DND-41 (cell line): ENCODE measurements at regions not wholly inside any gene's neighbourhood (a gene's known extent, or its start where the extent isn't known, plus 50 kb on each side); places are given as distances from the start of the nearest gene placed in this dataset.

Experiments
- EZH2 ChIP-seq: IDR thresholded peaks from 3 replicates; pipeline ENCODE4 v1.6.1; 2012; ENCODE audit warnings: borderline replicate concordance, low read depth, mild to moderate bottlenecking, moderate library complexity, low read length, inconsistent platforms; ENCODE audit not compliant: severe bottlenecking
- TF ChIP-seq, protein P1 (sequence below): IDR thresholded peaks from 2 replicates; pipeline ENCODE4 v1.5.1; 2012; ENCODE audit warnings: borderline replicate concordance, low read length, moderate library complexity, mild to moderate bottlenecking; ENCODE audit not compliant: poor library complexity, severe bottlenecking; ENCODE audit errors: extremely low read depth

DNA sequence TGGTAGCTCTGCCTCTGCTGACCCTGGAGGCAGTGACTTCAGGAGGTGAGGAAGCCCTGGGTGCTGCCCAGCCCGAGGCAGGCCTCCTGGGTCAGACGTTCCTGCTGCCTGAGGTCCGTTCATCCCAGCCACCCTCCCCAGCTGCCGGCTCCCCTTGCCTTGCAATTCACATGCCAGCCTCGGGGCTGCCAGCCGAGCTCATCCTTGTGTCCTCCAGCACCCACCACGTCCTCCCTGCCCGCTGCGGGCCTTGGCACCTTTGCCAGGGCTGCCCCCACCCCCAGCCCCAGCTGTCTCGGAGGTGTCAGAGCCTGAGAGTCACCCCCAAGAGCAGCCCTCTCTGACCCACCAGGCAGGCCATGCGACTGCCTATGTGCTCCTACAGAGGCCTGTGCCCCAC lies 162.1 kb upstream of the RNF32 start:
- TF ChIP-seq, protein P1, sequence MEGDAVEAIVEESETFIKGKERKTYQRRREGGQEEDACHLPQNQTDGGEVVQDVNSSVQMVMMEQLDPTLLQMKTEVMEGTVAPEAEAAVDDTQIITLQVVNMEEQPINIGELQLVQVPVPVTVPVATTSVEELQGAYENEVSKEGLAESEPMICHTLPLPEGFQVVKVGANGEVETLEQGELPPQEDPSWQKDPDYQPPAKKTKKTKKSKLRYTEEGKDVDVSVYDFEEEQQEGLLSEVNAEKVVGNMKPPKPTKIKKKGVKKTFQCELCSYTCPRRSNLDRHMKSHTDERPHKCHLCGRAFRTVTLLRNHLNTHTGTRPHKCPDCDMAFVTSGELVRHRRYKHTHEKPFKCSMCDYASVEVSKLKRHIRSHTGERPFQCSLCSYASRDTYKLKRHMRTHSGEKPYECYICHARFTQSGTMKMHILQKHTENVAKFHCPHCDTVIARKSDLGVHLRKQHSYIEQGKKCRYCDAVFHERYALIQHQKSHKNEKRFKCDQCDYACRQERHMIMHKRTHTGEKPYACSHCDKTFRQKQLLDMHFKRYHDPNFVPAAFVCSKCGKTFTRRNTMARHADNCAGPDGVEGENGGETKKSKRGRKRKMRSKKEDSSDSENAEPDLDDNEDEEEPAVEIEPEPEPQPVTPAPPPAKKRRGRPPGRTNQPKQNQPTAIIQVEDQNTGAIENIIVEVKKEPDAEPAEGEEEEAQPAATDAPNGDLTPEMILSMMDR: no peak
- no peak for TF ChIP-seq EZH2
